ENCODE measurements at regions not wholly inside any gene's neighbourhood (a gene's known extent, or its start where the extent isn't known, plus 50 kb on each side); places are given as distances from the start of the nearest gene placed in this dataset.

DNA sequence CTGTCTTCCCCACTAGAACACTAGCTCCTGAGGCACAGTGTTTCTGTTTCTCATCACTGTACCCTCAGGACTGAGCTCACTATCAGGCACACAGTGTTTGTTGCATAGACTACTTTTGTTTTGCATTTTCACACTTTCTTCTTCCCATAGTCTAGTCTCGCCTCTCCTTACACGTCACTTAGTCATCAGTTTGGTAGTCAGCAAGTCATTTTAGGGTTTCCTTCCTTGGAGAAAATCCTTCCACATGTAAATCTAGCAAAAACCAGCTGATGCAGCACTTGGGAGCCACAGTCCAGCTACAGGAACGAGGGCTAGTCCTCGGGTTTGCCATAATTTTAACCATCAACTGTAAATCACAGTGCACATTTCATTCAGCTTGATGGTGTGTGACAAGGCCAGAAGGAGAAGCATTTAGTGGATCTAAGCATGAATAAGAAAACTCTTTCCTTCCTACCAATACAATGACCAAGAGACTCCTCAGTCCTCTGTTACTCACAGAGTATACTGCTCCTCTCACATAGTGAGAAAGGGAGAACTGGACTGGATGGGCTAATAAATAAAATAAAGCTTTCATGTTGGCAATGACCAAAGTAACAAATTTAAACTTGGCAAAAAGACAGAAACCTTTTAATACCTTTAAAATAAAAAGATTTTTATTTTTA lies 221.0 kb downstream of the KLF12 start:
- ChIA-PET CTCF (interaction anchor here (1.1 kb wide), 1 partner anchor 87 kb away, joined by 3 read pairs; no protein-coding TSS in a partner anchor), POLR2A (no interaction called here)
- TF ChIP-seq, protein P1, sequence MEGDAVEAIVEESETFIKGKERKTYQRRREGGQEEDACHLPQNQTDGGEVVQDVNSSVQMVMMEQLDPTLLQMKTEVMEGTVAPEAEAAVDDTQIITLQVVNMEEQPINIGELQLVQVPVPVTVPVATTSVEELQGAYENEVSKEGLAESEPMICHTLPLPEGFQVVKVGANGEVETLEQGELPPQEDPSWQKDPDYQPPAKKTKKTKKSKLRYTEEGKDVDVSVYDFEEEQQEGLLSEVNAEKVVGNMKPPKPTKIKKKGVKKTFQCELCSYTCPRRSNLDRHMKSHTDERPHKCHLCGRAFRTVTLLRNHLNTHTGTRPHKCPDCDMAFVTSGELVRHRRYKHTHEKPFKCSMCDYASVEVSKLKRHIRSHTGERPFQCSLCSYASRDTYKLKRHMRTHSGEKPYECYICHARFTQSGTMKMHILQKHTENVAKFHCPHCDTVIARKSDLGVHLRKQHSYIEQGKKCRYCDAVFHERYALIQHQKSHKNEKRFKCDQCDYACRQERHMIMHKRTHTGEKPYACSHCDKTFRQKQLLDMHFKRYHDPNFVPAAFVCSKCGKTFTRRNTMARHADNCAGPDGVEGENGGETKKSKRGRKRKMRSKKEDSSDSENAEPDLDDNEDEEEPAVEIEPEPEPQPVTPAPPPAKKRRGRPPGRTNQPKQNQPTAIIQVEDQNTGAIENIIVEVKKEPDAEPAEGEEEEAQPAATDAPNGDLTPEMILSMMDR (IDR thresholded peaks at IDR 0.05; ENCODE audit: insufficient read depth, low read length, missing control alignments) = no peak
- H3K4me3 ChIP-seq (ENCODE audit: low read depth, low read length) = no peak overlapping the region
- DNase-seq (ENCODE audit: low read depth, low spot score) = peak; percentile 19

DNA sequence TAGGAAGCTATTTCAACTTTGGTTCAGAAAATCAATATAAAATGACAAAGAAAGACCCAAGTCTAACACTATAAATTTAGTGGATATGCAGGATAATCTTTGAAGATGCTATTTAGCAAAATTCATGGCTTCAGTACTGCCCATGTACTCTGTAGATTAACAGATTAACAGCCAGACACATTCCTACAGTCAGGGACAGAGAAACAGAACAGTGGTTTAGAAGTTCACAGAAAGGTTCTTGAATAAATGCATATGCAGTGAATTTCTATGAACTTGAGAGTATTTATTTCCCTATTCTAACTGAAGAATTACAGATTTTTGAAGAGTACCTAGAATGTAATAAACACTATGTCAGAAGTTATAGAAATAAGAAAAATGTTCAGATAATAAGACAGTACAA lies 222.8 kb downstream of the KLF12 start:
- CTCF ChIA-PET = interaction anchor here (0.6 kb wide), 1 partner anchor 75 kb away, joined by 3 read pairs; no protein-coding TSS in a partner anchor
- no peak overlapping the region for H3K4me3 ChIP-seq (ENCODE audit: low read depth, low read length)
- DNase-seq (ENCODE audit: low read depth, low spot score) = no peak
- TF ChIP-seq, protein P1 (IDR thresholded peaks at IDR 0.05; ENCODE audit: insufficient read depth, low read length, missing control alignments) = no peak
- POLR2A ChIA-PET = no interaction called here

DNA sequence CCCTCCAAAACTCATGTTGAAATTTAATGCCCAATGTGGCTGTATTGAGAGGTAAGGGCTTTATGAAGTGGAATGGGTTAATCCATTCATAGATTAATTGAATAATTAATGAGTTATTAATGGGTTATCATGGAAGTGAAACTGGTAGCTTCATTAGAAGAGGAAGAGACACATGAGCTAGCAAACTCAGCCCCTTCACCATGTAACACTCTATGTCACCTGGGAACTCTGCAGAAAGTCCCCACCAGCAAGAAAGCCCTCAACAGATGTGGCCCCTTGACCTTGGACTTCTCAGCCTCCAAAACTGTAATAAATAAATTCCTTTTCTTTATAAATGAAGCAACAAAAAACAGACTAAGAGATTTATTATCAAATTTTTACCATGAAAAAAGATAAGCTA lies 223.5 kb downstream of the KLF12 start:
- TF ChIP-seq, protein P1 (IDR thresholded peaks at IDR 0.05; ENCODE audit: insufficient read depth, low read length, missing control alignments) = no peak
- DNase-seq (ENCODE audit: low read depth, low spot score) = no peak
- POLR2A ChIA-PET = no interaction called here
- H3K4me3 ChIP-seq (ENCODE audit: low read depth, low read length) = no peak overlapping the region
- CTCF ChIA-PET = no interaction called here

DNA sequence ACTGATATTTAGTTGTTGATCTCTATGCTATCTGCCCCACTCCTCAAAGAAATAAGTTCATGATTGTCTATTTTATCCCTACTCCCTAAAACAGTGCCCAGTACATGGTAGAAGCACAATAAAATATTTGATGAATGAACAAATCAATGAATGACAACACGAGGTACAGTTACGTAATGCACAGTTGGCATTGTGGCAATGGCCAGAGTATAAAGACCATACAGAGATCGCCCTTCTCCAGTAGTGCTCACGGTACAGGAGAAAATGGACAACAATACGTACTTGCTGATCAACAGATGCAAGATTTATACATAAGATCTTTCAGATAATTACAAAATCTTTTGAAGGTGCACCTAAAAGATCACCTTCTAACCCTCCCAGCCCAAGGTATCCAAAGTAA lies 225.4 kb downstream of the KLF12 start:
- CTCF ChIA-PET = no interaction called here
- no peak for DNase-seq (ENCODE audit: low read depth, low spot score)
- no peak overlapping the region for H3K4me3 ChIP-seq (ENCODE audit: low read depth, low read length)
- POLR2A ChIA-PET = no interaction called here
- TF ChIP-seq, protein P1 (IDR thresholded peaks at IDR 0.05; ENCODE audit: insufficient read depth, low read length, missing control alignments) = no peak

DNA sequence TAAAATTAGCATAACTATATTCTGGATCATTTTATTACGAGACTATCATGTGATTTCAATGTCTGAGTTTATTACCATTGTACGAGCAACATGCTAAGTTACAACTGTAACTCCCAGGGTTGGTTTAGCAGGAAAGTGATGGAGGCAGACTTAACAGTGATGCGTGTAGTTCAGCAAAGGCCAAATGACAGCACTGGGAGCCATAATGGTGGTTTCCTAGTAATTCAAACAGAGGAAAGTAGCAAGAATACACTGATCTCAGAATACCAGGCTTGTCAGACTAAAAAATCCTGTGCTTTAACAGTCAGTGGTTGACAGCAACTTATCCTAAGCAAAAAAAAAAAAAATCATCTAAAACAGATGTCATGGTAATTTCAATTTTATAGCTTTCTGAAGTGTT lies 229.6 kb downstream of the KLF12 start:
- CTCF ChIA-PET = no interaction called here
- no peak for DNase-seq (ENCODE audit: low read depth, low spot score)
- TF ChIP-seq, protein P1 (IDR thresholded peaks at IDR 0.05; ENCODE audit: insufficient read depth, low read length, missing control alignments) = no peak
- H3K4me3 ChIP-seq (ENCODE audit: low read depth, low read length) = no peak overlapping the region
- POLR2A ChIA-PET = no interaction called here

DNA sequence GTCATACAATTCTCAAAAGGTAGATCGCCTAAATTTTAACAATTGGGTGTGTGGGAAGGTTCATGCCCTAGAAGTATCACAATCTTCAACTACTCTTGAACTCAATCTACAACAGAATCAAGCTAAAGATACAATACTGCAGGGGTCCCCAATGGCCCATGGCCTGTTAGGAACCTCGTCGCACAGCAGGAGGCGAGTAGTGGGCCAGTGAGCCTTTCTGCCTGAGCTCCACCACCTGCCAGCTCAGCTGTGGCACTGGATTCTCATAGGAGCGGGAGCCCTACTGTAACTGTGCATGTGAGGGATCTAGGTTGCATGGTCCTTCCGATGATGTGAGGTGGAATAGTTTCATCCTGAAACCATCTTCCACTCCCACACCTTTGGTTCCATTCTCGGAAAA lies 230.6 kb downstream of the KLF12 start:
- CTCF ChIA-PET = no interaction called here
- POLR2A ChIA-PET = no interaction called here
- H3K4me3 ChIP-seq (ENCODE audit: low read depth, low read length) = no peak overlapping the region
- TF ChIP-seq, protein P1 (IDR thresholded peaks at IDR 0.05; ENCODE audit: insufficient read depth, low read length, missing control alignments) = no peak
- no peak for DNase-seq (ENCODE audit: low read depth, low spot score)
